OCI-LY1 (cell line): ENCODE measurements at regions not wholly inside any gene's neighbourhood (a gene's known extent, or its start where the extent isn't known, plus 50 kb on each side); places are given as distances from the start of the nearest gene placed in this dataset.

Experiments used
- H2AFZ ChIP-seq: fragments of 200-600 bp; sonication (generic), shearing (Covaris generic); 2 replicates; pipeline ENCODE4 v1.6.0; 2014; ENCODE audit warnings: antibody characterized with exemption, mild to moderate bottlenecking, low read length
- H3F3A ChIP-seq: fragments of 200-600 bp; sonication (generic), shearing (Covaris generic); 2 replicates; pipeline ENCODE4 v1.6.0; 2014; ENCODE audit warnings: mild to moderate bottlenecking, antibody characterized with exemption, low read length, moderate library complexity; ENCODE audit not compliant: insufficient read depth
- H3K27ac ChIP-seq: fragments of 200-600 bp; sonication (generic); 2 replicates; pipeline ENCODE4 v1.5.1; 2014; ENCODE audit warnings: low read length, mixed run types, mild to moderate bottlenecking, low read depth; ENCODE audit not compliant: poor library complexity, severe bottlenecking
- H3K27me3 ChIP-seq: fragments of 200-600 bp; sonication (generic); 2 replicates; pipeline ENCODE4 v1.6.0; 2014; ENCODE audit warnings: antibody characterized with exemption, mild to moderate bottlenecking, low read length, moderate library complexity; ENCODE audit not compliant: insufficient read depth
- H3K36me3 ChIP-seq: fragments of 200-600 bp; sonication (generic); 2 replicates; pipeline ENCODE4 v1.6.1; 2014; ENCODE audit warnings: mild to moderate bottlenecking, antibody characterized with exemption, low read length, moderate library complexity, mixed read lengths; ENCODE audit not compliant: insufficient read depth
- H3K4me1 ChIP-seq: fragments of 200-600 bp; sonication (generic); 2 replicates; pipeline ENCODE4 v1.5.1; 2014; ENCODE audit warnings: mild to moderate bottlenecking, low read length, moderate library complexity; ENCODE audit not compliant: insufficient read depth, severe bottlenecking
- H3K4me2 ChIP-seq: fragments of 200-600 bp; sonication (generic), shearing (Covaris generic); 2 replicates; pipeline ENCODE4 v1.6.1; 2014; ENCODE audit warnings: low read length
- H3K4me3 ChIP-seq: fragments of 200-600 bp; sonication (generic); 2 replicates; pipeline ENCODE4 v1.5.1; 2014; ENCODE audit warnings: low read length, low read depth, mild to moderate bottlenecking, mixed read lengths; ENCODE audit not compliant: poor library complexity, severe bottlenecking
- H3K79me2 ChIP-seq: fragments of 200-600 bp; shearing (Covaris generic); 2 replicates; pipeline ENCODE4 v1.6.1; 2016; ENCODE audit warnings: mixed run types, low read length, mixed read lengths; ENCODE audit not compliant: insufficient read depth
- H3K9ac ChIP-seq: fragments of 200-600 bp; sonication (generic), shearing (Covaris generic); 2 replicates; pipeline ENCODE4 v1.6.1; 2014; ENCODE audit warnings: mild to moderate bottlenecking, low read length, mixed read lengths
- H3K9me2 ChIP-seq: fragments of 200-600 bp; sonication (generic), shearing (Covaris generic); 2 replicates; pipeline ENCODE4 v1.6.1; 2014; ENCODE audit warnings: low read depth, mild to moderate bottlenecking, low read length, mixed read lengths
- H3K9me3 ChIP-seq: fragments of 200-600 bp; shearing (Covaris generic); 2 replicates; pipeline ENCODE4 v1.6.1; 2014; ENCODE audit warnings: low read length, mixed read lengths
- H4K20me1 ChIP-seq: fragments of 200-600 bp; sonication (generic), shearing (Covaris generic); 2 replicates; pipeline ENCODE4 v1.6.0; 2016; ENCODE audit warnings: mild to moderate bottlenecking, low read length; ENCODE audit not compliant: insufficient read depth
- EZH2 ChIP-seq: fragments of 200-600 bp; sonication (generic), shearing (Covaris generic); IDR thresholded peaks from 2 replicates; pipeline ENCODE4 v1.8.0; 2017; ENCODE audit warnings: borderline replicate concordance, mixed run types, mild to moderate bottlenecking, antibody characterized with exemption, low read length, moderate library complexity, mixed read lengths
- TF ChIP-seq, protein P1 (sequence below): fragments of 200-600 bp; sonication (generic), shearing (Covaris generic); IDR thresholded peaks from 2 replicates; pipeline ENCODE4 v1.5.1; 2017; ENCODE audit warnings: mild to moderate bottlenecking, antibody characterized with exemption, low read length, moderate library complexity, mixed read lengths

DNA sequence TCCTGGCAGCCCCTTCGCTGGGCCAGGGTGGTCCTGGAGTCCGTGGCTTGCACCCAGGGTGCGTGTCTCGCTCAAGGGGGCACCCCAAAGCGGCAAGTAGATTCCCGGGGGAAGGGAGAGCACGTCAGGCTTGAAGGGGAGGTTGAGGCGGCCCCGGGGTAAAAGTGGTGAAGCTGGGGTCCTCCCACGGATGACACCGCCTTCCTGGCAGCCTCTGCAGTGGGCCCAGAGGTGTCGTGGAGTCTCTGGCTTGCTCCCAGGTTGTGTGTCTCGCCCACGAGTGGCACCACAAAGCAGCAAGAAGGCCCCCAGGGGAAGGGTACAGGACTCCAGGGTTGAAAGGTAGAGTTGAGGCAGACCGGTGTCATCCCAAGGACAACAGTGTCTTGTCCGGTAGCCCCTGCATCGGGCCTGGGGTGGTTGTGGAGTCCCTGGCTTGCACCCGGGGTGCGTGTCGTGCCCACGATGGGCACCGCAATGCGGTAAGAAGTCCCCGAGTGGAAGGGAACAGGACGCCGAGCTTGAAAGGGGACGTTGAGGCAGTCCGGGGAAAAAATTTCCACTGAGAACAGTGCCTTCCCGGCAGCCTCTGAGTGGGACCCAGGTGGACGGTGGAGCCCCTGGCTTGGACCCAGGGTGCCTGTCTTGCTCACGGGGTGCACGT lies 158.0 kb upstream of the ALG10B start:
- no peaks in the 10 kb centered on the region for H3K9me3 ChIP-seq

DNA sequence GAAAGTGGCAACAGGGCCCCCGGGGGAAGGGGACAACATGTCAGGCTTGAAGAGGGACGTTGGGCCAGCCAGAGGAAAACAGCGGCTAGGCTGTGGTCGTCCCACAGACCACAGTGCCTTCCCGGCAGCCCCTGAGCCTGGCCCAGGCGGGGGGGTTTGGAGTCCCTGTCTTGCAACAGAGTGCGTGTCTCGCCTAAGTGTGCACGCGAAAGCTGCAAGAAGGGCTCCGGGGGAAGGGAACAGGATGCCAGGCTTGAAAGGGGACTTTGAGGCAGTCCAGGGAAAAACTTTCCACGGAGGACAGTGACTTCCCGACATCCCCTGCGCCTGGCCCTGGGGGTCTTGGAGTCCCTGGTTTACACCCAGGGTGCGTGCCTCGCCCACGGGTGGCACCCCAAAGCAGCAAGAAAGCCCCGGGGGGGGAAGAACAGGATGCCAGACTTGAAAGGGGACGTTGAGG lies 157.5 kb upstream of the ALG10B start:
- H3F3A ChIP-seq, result no peaks in the 10 kb centered on the region
- no peaks in the 10 kb centered on the region for H3K9me3 ChIP-seq
- H3K9me2 ChIP-seq, result no peaks in the 10 kb centered on the region
- H3K9ac ChIP-seq, result no peak overlapping the region
- no peak overlapping the region for H3K4me2 ChIP-seq
- H3K27me3 ChIP-seq, result no peaks in the 10 kb centered on the region
- no peak overlapping the region for H3K27ac ChIP-seq
- no peak overlapping the region for H3K4me3 ChIP-seq
- H3K36me3 ChIP-seq, result no peaks in the 10 kb centered on the region
- H4K20me1 ChIP-seq, result no peaks in the 10 kb centered on the region
- no peaks in the 10 kb centered on the region for H3K79me2 ChIP-seq
- TF ChIP-seq, protein P1, sequence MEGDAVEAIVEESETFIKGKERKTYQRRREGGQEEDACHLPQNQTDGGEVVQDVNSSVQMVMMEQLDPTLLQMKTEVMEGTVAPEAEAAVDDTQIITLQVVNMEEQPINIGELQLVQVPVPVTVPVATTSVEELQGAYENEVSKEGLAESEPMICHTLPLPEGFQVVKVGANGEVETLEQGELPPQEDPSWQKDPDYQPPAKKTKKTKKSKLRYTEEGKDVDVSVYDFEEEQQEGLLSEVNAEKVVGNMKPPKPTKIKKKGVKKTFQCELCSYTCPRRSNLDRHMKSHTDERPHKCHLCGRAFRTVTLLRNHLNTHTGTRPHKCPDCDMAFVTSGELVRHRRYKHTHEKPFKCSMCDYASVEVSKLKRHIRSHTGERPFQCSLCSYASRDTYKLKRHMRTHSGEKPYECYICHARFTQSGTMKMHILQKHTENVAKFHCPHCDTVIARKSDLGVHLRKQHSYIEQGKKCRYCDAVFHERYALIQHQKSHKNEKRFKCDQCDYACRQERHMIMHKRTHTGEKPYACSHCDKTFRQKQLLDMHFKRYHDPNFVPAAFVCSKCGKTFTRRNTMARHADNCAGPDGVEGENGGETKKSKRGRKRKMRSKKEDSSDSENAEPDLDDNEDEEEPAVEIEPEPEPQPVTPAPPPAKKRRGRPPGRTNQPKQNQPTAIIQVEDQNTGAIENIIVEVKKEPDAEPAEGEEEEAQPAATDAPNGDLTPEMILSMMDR, result no peak
- no peak for TF ChIP-seq EZH2
- no peaks in the 10 kb centered on the region for H3K4me1 ChIP-seq
- no peak overlapping the region for H2AFZ ChIP-seq

More for the DNA sequence above, 158.0 kb upstream of the ALG10B start:
- no peak overlapping the region for H3K9ac ChIP-seq
- no peaks in the 10 kb centered on the region for H4K20me1 ChIP-seq
- no peaks in the 10 kb centered on the region for H3K36me3 ChIP-seq
- H3K27me3 ChIP-seq, result no peaks in the 10 kb centered on the region
- no peak overlapping the region for H2AFZ ChIP-seq
- no peaks in the 10 kb centered on the region for H3K9me2 ChIP-seq
- no peaks in the 10 kb centered on the region for H3F3A ChIP-seq
- no peak for TF ChIP-seq EZH2
- TF ChIP-seq, protein P1, result no peak
- no peaks in the 10 kb centered on the region for H3K4me1 ChIP-seq
- no peaks in the 10 kb centered on the region for H3K79me2 ChIP-seq
- no peak overlapping the region for H3K4me3 ChIP-seq
- H3K4me2 ChIP-seq, result no peak overlapping the region
- H3K27ac ChIP-seq, result no peak overlapping the region

DNA sequence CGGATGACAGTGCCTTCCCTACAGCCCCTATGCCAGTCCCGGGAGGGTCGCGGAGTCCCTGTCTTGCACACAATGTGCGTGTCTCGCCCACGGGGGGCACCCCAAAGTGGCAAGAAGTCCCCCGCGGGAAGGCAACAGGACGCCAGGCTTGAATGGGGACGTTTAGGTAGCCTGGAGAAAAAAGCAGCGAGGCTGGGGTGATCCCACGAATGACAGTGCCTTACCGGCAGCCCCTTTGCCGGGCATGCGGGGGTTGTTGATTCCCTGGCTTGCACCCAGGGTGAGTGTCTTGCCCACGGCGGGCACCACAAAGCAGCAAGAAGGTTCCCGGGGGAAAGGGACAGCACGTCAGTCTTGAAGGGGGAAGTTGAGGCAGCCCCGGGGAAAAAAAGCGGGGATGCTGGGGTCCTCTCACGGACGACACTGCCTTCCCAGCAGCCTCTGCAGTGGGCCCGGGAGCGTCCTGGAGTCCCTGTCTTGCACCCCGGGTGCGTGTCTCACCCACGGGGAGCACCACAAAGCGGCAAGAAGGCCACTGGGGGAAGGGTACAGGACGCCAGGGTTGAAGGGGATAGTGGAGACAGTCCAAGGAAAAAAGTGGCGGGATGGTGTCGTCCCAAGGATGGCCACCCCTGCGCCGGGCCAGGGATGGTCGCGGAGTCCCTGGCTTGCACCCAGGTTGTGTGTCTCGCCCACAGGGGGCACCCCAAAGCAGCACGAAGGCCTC lies 156.8 kb upstream of the ALG10B start:
- Histone ChIP-seq H3K4me3 (no peak overlapping the region), H3F3A (no peaks in the 10 kb centered on the region), H3K9me3 (no peaks in the 10 kb centered on the region), H2AFZ (no peak overlapping the region), H4K20me1 (no peaks in the 10 kb centered on the region), H3K4me2 (no peak overlapping the region), H3K27me3 (no peaks in the 10 kb centered on the region), H3K27ac (no peak overlapping the region), H3K79me2 (no peaks in the 10 kb centered on the region), H3K4me1 (no peaks in the 10 kb centered on the region), H3K36me3 (no peaks in the 10 kb centered on the region), H3K9ac (no peak overlapping the region), H3K9me2 (no peaks in the 10 kb centered on the region)
- TF ChIP-seq EZH2, result no peak
- TF ChIP-seq, protein P1, result no peak
